Testis (tissue), 2 donors: ENCODE measurements at regions not wholly inside any gene's neighbourhood (a gene's known extent, or its start where the extent isn't known, plus 50 kb on each side); places are given as distances from the start of the nearest gene placed in this dataset.

Source experiments
- DNase-seq: peaks from one replicate; pipeline ENCODE4 v3.0.0-alpha.2; 2019
- H3K27ac ChIP-seq, 2 donors: fragments of 200-600 bp; sonication (generic); one replicate each; pipeline ENCODE4 v1.5.1; 2019
- H3K27me3 ChIP-seq: fragments of 200-600 bp; sonication (generic); one replicate; pipeline ENCODE4 v1.5.1; 2019
- H3K36me3 ChIP-seq: fragments of 200-600 bp; sonication (generic); one replicate; pipeline ENCODE4 v1.5.1; 2017; ENCODE audit warnings: low read depth; ENCODE audit errors: missing control alignments
- H3K4me1 ChIP-seq: fragments of 200-600 bp; sonication (generic); one replicate; pipeline ENCODE4 v1.5.1; 2019
- H3K4me3 ChIP-seq, 2 donors: fragments of 200-600 bp; sonication (generic); one replicate each; pipeline ENCODE4 v1.5.1; 2017 to 2019
- H3K9me3 ChIP-seq: fragments of 200-600 bp; sonication (generic); one replicate; pipeline ENCODE4 v1.5.1; 2017
- POLR2A ChIP-seq: fragments of 450-650 bp; IDR thresholded peaks from one replicate; pipeline ENCODE4 v1.6.1; 2017; ENCODE audit warnings: antibody characterized with exemption, mild to moderate bottlenecking, moderate library complexity
- WGBS, 2 donors: methylation state at CpG; one replicate each; pipeline ENCODE4 v1.1.5; 2018; 5-methylcytosine and 5-hydroxymethylcytosine counted together
- intact Hi-C: fragments of 100-400 bp; cut with DNase I; formaldehyde crosslinking; loops from one replicate; pipeline ENCODE4 v1.15.1; 2023; ENCODE audit warnings: low total_unique reads
- TF ChIP-seq, protein P1 (sequence below), 3 experiments: fragments of 450-650 bp in 2 of 3; fragments of 200-600 bp in 1 of 3; sonication (generic) in 1 of 3; IDR thresholded peaks; one replicate each; pipeline ENCODE4 v1.5.1; 2016 to 2019; ENCODE audit warnings: antibody characterized with exemption in 3 of 3, mild to moderate bottlenecking in 2 of 3, moderate library complexity in 1 of 3

DNA sequence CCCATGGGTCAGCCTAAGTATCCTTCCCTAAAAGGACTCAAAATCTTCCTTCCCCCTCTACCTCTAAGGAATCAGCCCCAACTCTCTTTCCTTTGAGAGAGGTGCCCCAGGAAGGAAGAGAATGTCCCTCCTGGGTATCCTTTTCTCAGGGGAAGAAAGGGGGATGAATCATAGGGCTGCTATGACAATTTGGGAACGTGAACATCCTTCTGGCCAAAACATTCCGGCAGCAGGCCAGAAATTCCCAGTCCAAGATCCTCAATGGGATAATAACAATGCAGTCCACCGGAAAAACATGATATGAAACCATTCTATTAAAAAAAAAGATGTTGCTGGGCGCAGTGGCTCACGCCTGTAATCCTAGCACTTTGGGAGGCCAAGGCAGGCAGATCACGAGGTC, 50.8 kb upstream of the CACNA2D3 start:
- TF ChIP-seq, protein P1, sequence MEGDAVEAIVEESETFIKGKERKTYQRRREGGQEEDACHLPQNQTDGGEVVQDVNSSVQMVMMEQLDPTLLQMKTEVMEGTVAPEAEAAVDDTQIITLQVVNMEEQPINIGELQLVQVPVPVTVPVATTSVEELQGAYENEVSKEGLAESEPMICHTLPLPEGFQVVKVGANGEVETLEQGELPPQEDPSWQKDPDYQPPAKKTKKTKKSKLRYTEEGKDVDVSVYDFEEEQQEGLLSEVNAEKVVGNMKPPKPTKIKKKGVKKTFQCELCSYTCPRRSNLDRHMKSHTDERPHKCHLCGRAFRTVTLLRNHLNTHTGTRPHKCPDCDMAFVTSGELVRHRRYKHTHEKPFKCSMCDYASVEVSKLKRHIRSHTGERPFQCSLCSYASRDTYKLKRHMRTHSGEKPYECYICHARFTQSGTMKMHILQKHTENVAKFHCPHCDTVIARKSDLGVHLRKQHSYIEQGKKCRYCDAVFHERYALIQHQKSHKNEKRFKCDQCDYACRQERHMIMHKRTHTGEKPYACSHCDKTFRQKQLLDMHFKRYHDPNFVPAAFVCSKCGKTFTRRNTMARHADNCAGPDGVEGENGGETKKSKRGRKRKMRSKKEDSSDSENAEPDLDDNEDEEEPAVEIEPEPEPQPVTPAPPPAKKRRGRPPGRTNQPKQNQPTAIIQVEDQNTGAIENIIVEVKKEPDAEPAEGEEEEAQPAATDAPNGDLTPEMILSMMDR (IDR thresholded peaks at IDR 0.05): no peak
- TF ChIP-seq POLR2A: no peak
- no peaks in the 10 kb centered on the region for H3K9me3 ChIP-seq
- DNase-seq: no peak
- H3K27me3 ChIP-seq: no peaks in the 10 kb centered on the region
- intact Hi-C loops: no loop called here
- no peak overlapping the region for H3K4me3 ChIP-seq
- H3K4me1 ChIP-seq: no peaks in the 10 kb centered on the region
- H3K27ac ChIP-seq: no peak overlapping the region
- H3K36me3 ChIP-seq: no peaks in the 10 kb centered on the region
- 68 to 87% methylated on average over 5 to 6 of the region's 6 CpGs for WGBS, 2 donors

DNA sequence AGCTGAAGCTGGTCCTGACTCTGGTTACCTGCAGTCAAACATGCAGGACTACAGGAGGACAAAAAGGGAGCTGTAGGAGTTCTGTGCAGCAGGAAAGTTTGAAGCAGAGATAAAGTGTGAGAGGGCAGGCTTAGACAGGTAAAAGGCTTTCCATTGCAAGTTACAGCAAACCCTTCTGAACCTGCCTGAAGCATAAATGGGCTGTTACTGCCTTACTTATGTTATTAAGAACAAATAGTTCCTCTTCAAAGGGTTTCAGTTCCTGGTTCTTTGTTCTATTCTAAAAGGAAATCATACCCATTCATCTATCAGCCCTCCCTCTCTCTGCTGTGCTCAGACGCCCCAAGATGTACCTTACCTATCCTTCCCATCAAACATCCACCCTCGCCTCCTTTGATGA, 52.4 kb upstream of the CACNA2D3 start:
- DNase-seq: no peak
- Histone ChIP-seq H3K27me3 (no peaks in the 10 kb centered on the region), H3K9me3 (no peaks in the 10 kb centered on the region), H3K4me3 (no peak overlapping the region), H3K36me3 (no peaks in the 10 kb centered on the region), H3K4me1 (no peaks in the 10 kb centered on the region), H3K27ac (no peak overlapping the region)
- WGBS, 2 donors: 84 to 96% methylated on average over 2 of the region's 2 CpGs
- no peak for TF ChIP-seq POLR2A
- TF ChIP-seq, protein P1 (IDR thresholded peaks at IDR 0.05): no peak
- intact Hi-C loops: no loop called here

- H3K36me3 ChIP-seq: no peaks in the 10 kb centered on the region
- intact Hi-C loops: no loop called here
- H3K9me3 ChIP-seq: no peaks in the 10 kb centered on the region
- no peaks in the 10 kb centered on the region for H3K27me3 ChIP-seq
- TF ChIP-seq, protein P1 (IDR thresholded peaks at IDR 0.05): no peak
- no peak for TF ChIP-seq POLR2A
- no peak for DNase-seq
- no peak overlapping the region for H3K27ac ChIP-seq
- H3K4me1 ChIP-seq: no peaks in the 10 kb centered on the region
- no peak overlapping the region for H3K4me3 ChIP-seq
- 81 to 90% methylated on average over 8 of the region's 8 CpGs for WGBS, 2 donors
Measured at GRCh38 chr3:54067055-54067698, 55.2 kb upstream of the CACNA2D3 start.

GRCh38 chr3:54066253-54066652, 56.1 kb upstream of the CACNA2D3 start:
- 92 to 96% methylated on average over 3 of the region's 3 CpGs for WGBS, 2 donors
- H3K36me3 ChIP-seq: no peaks in the 10 kb centered on the region
- no peaks in the 10 kb centered on the region for H3K27me3 ChIP-seq
- H3K9me3 ChIP-seq: no peaks in the 10 kb centered on the region
- TF ChIP-seq POLR2A: no peak
- TF ChIP-seq, protein P1 (IDR thresholded peaks at IDR 0.05): no peak
- H3K4me3 ChIP-seq: no peak overlapping the region
- intact Hi-C loops: no loop called here
- H3K27ac ChIP-seq: no peak overlapping the region
- no peaks in the 10 kb centered on the region for H3K4me1 ChIP-seq
- no peak for DNase-seq

DNA sequence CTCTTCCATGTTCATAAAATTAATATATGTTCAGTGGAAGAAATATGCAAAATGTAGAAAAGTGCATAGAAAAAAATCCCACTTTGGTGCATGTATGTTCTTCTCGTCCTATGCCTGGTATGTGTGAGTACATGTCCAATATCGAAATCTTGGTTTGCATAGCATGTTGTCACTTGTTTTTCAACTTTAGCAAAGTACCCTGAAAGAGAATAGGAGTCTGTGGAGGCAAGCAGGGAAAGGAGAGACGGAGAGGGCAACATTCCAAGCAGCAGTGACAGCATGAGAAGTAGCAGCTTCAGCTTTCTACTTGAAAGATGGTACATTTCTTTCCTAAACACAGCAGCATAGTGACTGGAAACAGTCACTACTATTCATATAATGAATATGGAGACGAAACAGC, 56.8 kb upstream of the CACNA2D3 start:
- Histone ChIP-seq H3K4me1 (no peaks in the 10 kb centered on the region), H3K4me3 (no peak overlapping the region), H3K27ac (no peak overlapping the region), H3K36me3 (no peaks in the 10 kb centered on the region), H3K9me3 (no peaks in the 10 kb centered on the region), H3K27me3 (no peaks in the 10 kb centered on the region)
- no peak for DNase-seq
- WGBS, 2 donors: 72 to 84% methylated on average over 4 of the region's 4 CpGs
- intact Hi-C loops: no loop called here
- TF ChIP-seq, protein P1 (IDR thresholded peaks at IDR 0.05): no peak
- no peak for TF ChIP-seq POLR2A
